ENCODE measurements at regions not wholly inside any gene's neighbourhood (a gene's known extent, or its start where the extent isn't known, plus 50 kb on each side); places are given as distances from the start of the nearest gene placed in this dataset.

- intact Hi-C loops (cut with DNase I; ENCODE audit: low total_unique reads), result no loop called here
- no peaks in the 10 kb centered on the region for H3K27me3 ChIP-seq
Observed at GRCh38 chr6:82062219-82062618, 185.3 kb downstream of the IBTK start.

GRCh38 chr6:82057846-82058554 lies 189.5 kb downstream of the IBTK start:
- Histone ChIP-seq H3K36me3 (no peaks in the 10 kb centered on the region), H3K27ac (no peak overlapping the region), H3K27me3 (no peaks in the 10 kb centered on the region), H3K9me3 (no peaks in the 10 kb centered on the region), H3K4me1 (no peaks in the 10 kb centered on the region), H3K4me3 (no peak overlapping the region)
- intact Hi-C loops (cut with DNase I; ENCODE audit: low total_unique reads), result no loop called here
- WGBS, 5 donors, result 47 to 53% (median 52%) methylated on average over 5 of the region's 5 CpGs
- no peak for TF ChIP-seq POLR2AphosphoS5 (IDR thresholded peaks at IDR 0.05)
- TF ChIP-seq EP300 (IDR thresholded peaks at IDR 0.05), result no peak
- no peak for TF ChIP-seq CTCF (IDR thresholded peaks at IDR 0.05)
- TF ChIP-seq POLR2A (IDR thresholded peaks at IDR 0.05), result no peak
- DNase-seq, result peak in 1 of 2 donors; percentile 36

More at GRCh38 chr6:82062219-82062618, 185.3 kb downstream of the IBTK start:
- WGBS, 5 donors, result 72 to 76% (median 74%) methylated on average over 7 of the region's 7 CpGs
- Histone ChIP-seq H3K4me1 (no peaks in the 10 kb centered on the region), H3K9me3 (no peaks in the 10 kb centered on the region), H3K27ac (no peak overlapping the region), H3K36me3 (no peaks in the 10 kb centered on the region), H3K4me3 (no peak overlapping the region)
- no peak for DNase-seq
- no peak for TF ChIP-seq POLR2AphosphoS5 (IDR thresholded peaks at IDR 0.05)
- no peak for TF ChIP-seq POLR2A (IDR thresholded peaks at IDR 0.05)
- no peak for TF ChIP-seq EP300 (IDR thresholded peaks at IDR 0.05)

DNA sequence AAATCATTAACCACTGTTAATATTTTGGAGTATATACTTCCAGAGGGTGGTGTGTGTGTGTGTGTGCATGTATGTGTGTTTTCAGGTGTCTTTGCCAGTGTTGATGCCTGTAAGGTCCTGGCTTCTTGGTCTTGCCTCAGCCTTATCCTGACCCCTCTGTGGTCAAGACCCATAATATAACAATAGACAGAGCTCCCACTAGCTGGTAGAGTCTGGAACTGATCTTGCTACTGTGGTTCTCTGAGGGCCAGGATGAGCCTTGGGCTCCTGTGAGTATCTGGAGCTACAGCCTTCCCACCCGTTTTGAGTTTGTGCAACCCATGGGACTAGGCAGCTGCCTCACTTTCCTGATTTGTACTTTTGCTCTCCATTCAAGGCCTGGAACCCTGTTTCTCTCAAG lies 191.0 kb downstream of the IBTK start:
- no peaks in the 10 kb centered on the region for H3K4me1 ChIP-seq
- H3K27me3 ChIP-seq, result no peaks in the 10 kb centered on the region
- intact Hi-C loops (cut with DNase I; ENCODE audit: low total_unique reads), result no loop called here
- DNase-seq, result no peak
- no peak overlapping the region for H3K27ac ChIP-seq
- no peak overlapping the region for H3K4me3 ChIP-seq
- TF ChIP-seq EP300 (IDR thresholded peaks at IDR 0.05) (no peak), POLR2A (IDR thresholded peaks at IDR 0.05) (no peak), CTCF (IDR thresholded peaks at IDR 0.05) (no peak), POLR2AphosphoS5 (IDR thresholded peaks at IDR 0.05) (no peak)
- H3K9me3 ChIP-seq, result no peaks in the 10 kb centered on the region
- H3K36me3 ChIP-seq, result no peaks in the 10 kb centered on the region
- 69 to 100% (median 91%) methylated on average over 1 of the region's 1 CpG for WGBS, 5 donors

GRCh38 chr6:82045965-82046756 lies 201.4 kb downstream of the IBTK start:
- no peaks in the 10 kb centered on the region for H3K4me1 ChIP-seq
- DNase-seq, result no peak
- TF ChIP-seq POLR2AphosphoS5 (IDR thresholded peaks at IDR 0.05), result no peak
- TF ChIP-seq POLR2A (IDR thresholded peaks at IDR 0.05), result no peak
- no peak for TF ChIP-seq EP300 (IDR thresholded peaks at IDR 0.05)
- no peak for TF ChIP-seq CTCF (IDR thresholded peaks at IDR 0.05)
- intact Hi-C loops (cut with DNase I; ENCODE audit: low total_unique reads), result no loop called here
- no peaks in the 10 kb centered on the region for H3K36me3 ChIP-seq
- no peak overlapping the region for H3K4me3 ChIP-seq
- H3K27ac ChIP-seq, result no peak overlapping the region
- WGBS, 5 donors, result 86 to 90% (median 88%) methylated on average over 6 of the region's 6 CpGs
- H3K9me3 ChIP-seq, result no peaks in the 10 kb centered on the region
- H3K27me3 ChIP-seq, result no peaks in the 10 kb centered on the region
